Subcutaneous abdominal adipose tissue (tissue), 5 donors: ENCODE measurements at regions not wholly inside any gene's neighbourhood (a gene's known extent, or its start where the extent isn't known, plus 50 kb on each side); places are given as distances from the start of the nearest gene placed in this dataset.
"Not testable (repeated sequence)": the region's sequence is repeated elsewhere in the genome, so short reads cannot be mapped to it uniquely, and the experiment has no call there.

ENCODE experiments used
- H3K27ac ChIP-seq: one replicate; pipeline ENCODE4 v1.7.0; 2013; ENCODE audit warnings: low read depth, mild to moderate bottlenecking, inconsistent platforms, low read length, moderate library complexity
- H3K27me3 ChIP-seq, 5 donors: one replicate each; pipeline ENCODE4 v1.7.0; 2013; ENCODE audit warnings: low read length in 5 of 5, inconsistent platforms in 1 of 5; ENCODE audit not compliant: control insufficient read depth in 5 of 5, insufficient read depth in 4 of 5
- H3K36me3 ChIP-seq, 5 donors: one replicate each; pipeline ENCODE4 v1.7.0; 2013; ENCODE audit warnings: low read length in 5 of 5; ENCODE audit not compliant: control insufficient read depth in 5 of 5, insufficient read depth in 5 of 5
- H3K4me1 ChIP-seq, 5 donors: one replicate each; pipeline ENCODE4 v1.7.0; 2013; ENCODE audit warnings: low read length in 5 of 5, mild to moderate bottlenecking in 3 of 5, moderate library complexity in 1 of 5; ENCODE audit not compliant: control insufficient read depth in 5 of 5, insufficient read depth in 5 of 5
- H3K4me3 ChIP-seq, 5 donors: one replicate each; pipeline ENCODE4 v1.7.0; 2013; ENCODE audit warnings: low read length in 5 of 5, low read depth in 1 of 5
- H3K9ac ChIP-seq, 5 donors: one replicate each; pipeline ENCODE4 v1.7.0; 2013; ENCODE audit warnings: low read length in 5 of 5, mild to moderate bottlenecking in 4 of 5, moderate library complexity in 3 of 5
- H3K9me3 ChIP-seq, 5 donors: one replicate each; pipeline ENCODE4 v1.7.0; 2013; ENCODE audit warnings: low read length in 5 of 5; ENCODE audit not compliant: control insufficient read depth in 5 of 5
- donor health status: healthy.
- donor health status: healthy.
- donor health status: healthy.
- donor health status: healthy.
- donor health status: healthy.

DNA sequence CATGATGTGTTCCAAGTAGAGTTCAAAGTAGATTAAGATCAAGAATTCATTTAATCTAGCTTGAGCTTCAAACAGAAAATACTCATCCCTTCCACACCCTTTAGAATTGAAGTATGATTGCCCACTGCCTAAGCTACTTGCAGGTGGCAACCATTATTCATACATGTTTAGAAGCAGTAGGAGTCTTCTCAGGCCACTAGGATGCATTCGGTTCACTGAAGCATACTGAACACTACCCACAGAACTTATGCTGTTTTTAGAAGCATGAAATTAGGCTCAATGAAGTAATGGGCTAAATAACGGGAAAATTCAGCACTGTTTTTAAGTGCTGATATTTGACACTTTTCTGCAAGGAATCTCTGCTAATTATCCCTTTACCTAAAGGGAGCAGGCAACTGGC lies 263.4 kb downstream of the DEPDC1B start:
- Histone ChIP-seq H3K9me3 (no peaks in the 10 kb centered on the region), H3K36me3 (no peaks in the 10 kb centered on the region), H3K27me3 (no peaks in the 10 kb centered on the region), H3K27ac (no peak overlapping the region), H3K9ac (no peak overlapping the region), H3K4me3 (no peak overlapping the region), H3K4me1 (no peaks in the 10 kb centered on the region)

DNA sequence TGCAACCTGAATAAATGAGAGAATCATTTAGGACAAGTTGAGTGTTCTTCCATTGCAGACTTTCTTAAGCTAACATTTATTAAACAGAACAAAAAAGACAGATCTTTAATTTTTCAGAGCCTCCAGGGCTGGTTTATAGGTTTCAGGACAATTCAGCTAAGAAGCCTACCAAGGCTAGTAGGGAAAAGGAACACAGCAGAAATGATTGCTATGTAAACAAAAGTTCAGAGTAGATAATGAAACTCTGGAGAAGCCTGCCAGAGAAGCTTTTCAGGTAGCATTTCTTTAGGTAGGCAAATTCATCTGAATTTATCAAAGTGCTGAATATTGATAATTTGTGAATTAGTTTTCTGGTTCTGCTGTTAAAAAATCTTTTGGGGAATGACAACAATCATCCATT lies 264.2 kb downstream of the DEPDC1B start:
- no peaks in the 10 kb centered on the region for H3K9me3 ChIP-seq
- no peaks in the 10 kb centered on the region for H3K36me3 ChIP-seq
- no peaks in the 10 kb centered on the region for H3K4me1 ChIP-seq
- H3K9ac ChIP-seq, result no peak overlapping the region
- H3K27me3 ChIP-seq, result no peaks in the 10 kb centered on the region
- H3K4me3 ChIP-seq, result no peak overlapping the region
- H3K27ac ChIP-seq, result no peak overlapping the region

DNA sequence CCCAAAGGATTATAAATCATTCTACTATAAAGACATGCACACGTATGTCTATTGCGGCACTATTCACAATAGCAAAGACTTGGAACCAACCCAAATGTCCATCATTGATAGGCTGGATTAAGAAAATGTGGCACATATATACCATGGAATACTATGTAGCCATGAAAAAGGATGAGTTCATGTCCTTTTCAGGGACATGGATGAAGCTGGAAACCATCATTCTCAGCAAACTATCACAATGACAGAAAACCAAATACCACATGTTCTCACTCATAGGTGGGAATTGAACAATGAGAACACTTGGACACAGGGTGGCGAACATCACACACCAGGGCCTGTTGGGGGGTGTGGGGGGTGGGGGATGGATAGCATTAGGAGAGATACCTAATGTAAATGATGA lies 273.8 kb downstream of the DEPDC1B start:
- not testable (repeated sequence) for H3K4me1 ChIP-seq, H3K9ac ChIP-seq, H3K27me3 ChIP-seq, H3K9me3 ChIP-seq, H3K36me3 ChIP-seq, H3K4me3 ChIP-seq, H3K27ac ChIP-seq

DNA sequence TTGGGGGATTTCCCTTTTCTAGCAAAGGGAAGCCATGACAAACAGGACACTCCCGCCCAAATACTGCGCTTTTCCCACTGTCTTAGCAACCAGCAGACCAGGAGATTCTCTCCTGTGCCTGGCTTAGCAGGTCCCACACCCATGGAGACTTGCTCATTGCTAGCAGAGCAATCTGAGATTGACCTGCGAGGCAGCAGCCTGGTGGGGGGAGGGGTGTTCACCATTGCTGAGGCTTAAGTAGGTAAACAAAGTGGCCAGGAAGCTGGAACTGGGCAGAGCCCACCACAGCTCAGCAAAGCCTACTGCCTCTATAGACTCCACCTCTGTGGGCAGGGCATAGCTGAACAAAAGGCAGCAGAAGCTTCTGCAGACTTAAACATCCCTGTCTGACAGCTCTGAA lies 279.2 kb downstream of the DEPDC1B start:
- H3K9me3 ChIP-seq, H3K4me3 ChIP-seq, H3K9ac ChIP-seq, H3K27me3 ChIP-seq, H3K36me3 ChIP-seq, H3K27ac ChIP-seq, H3K4me1 ChIP-seq: not testable (repeated sequence)

DNA sequence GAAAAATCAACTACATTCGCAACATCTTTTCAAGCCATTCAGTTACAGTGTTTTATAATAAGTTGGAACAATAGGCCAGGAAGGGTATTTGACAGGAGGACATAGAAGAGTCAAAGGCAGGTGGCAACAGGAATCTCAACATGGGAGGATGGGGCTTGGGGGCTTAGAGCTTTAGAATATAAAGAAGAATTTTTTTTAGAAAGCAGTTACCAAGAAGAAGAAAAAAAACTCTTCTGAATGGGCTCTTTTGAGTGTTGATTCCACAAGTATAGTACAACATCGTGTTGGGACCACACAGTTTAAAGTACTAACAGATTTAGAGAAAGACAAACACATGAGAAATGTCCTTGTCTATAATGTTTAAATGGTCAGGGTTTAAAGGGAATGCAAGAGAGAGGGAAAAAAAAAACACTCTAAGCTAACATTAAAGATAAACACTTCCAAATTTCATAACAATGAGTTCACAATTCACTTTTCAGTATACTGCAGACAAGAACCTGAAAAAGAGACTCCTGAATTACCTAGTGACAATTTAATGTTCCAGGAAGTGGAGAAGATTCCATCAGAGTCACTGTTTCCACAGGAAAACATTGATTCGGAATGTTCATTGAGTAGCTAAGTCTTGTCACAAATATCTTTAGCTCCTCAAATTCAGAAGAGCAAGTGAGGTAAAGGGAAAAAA lies 282.3 kb downstream of the DEPDC1B start:
- Histone ChIP-seq H3K36me3 (no peaks in the 10 kb centered on the region), H3K27me3 (no peaks in the 10 kb centered on the region), H3K27ac (no peak overlapping the region), H3K4me3 (no peak overlapping the region), H3K9me3 (peaks cover 0 to 8% (median 2%) of the 10 kb centered on the region in 5 donors), H3K4me1 (no peaks in the 10 kb centered on the region), H3K9ac (no peak overlapping the region)

DNA sequence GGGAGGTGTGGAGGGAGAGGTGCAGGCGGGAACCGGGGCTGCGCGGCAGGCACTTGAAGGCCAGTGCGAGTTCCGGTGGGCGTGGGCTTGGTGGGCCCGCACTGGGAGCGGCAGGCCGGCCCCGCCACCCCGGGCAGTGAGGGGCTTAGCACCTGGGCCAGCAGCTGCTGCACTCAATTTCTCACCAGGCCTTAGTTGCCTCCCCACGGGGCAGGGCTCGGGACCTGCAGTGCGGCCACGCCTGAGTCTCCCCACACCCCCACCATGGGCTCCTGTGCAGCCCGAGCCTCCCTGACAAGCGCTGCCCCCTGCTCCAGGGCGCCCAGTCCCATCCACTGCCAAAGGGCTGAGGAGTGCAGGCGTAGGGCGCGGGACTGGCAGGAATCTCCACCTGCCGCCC lies 284.5 kb downstream of the DEPDC1B start:
- Histone ChIP-seq H3K9me3 (peaks cover 0 to 4% (median 0%) of the 10 kb centered on the region in 5 donors), H3K27me3 (no peaks in the 10 kb centered on the region), H3K27ac (no peak overlapping the region), H3K36me3 (no peaks in the 10 kb centered on the region), H3K4me3 (no peak overlapping the region), H3K9ac (no peak overlapping the region), H3K4me1 (no peaks in the 10 kb centered on the region)

DNA sequence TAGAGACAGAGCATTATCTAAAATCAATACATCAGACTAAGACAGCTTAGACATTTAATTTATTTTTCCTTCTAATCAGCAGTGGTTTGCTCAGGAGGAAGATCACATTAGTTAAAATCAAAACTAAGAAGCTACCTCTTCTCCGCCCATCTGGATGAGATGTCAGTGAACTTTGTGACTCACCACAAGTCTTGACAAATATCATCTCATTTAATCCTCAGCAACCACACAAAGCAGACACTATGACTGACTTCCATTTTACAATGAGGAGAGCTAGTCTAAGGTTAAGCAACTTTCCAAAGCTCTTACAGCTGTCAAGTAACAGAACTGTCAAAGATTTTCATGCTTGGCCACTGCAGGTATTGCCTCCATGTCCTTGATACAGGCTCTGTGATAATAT lies 289.5 kb downstream of the DEPDC1B start:
- Histone ChIP-seq H3K9ac (no peak overlapping the region), H3K4me3 (no peak overlapping the region), H3K4me1 (no peaks in the 10 kb centered on the region), H3K27ac (no peak overlapping the region), H3K27me3 (no peaks in the 10 kb centered on the region), H3K9me3 (no peaks in the 10 kb centered on the region), H3K36me3 (no peaks in the 10 kb centered on the region)

DNA sequence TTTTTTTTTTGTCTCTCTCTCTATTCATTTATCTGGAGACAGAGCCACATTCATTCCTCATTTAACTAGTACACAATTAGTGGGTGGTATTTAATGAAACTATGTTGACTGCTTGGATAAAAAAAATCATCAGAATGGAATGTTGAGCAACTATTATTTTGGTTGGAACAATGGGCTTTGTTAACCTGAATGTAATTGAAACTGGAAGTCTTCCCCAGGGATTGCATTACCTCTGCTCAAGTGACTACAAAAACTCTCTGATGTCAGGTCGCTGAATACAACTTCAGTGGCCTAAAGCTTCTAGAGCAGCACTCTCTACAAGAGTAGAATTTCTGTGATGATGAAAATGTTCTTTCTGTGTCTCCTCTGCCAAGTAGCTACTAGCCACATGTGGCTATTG lies 295.8 kb downstream of the DEPDC1B start:
- Histone ChIP-seq H3K27ac (no peak overlapping the region), H3K9me3 (no peaks in the 10 kb centered on the region), H3K4me1 (no peaks in the 10 kb centered on the region), H3K4me3 (no peak overlapping the region), H3K36me3 (no peaks in the 10 kb centered on the region), H3K27me3 (no peaks in the 10 kb centered on the region), H3K9ac (no peak overlapping the region)

DNA sequence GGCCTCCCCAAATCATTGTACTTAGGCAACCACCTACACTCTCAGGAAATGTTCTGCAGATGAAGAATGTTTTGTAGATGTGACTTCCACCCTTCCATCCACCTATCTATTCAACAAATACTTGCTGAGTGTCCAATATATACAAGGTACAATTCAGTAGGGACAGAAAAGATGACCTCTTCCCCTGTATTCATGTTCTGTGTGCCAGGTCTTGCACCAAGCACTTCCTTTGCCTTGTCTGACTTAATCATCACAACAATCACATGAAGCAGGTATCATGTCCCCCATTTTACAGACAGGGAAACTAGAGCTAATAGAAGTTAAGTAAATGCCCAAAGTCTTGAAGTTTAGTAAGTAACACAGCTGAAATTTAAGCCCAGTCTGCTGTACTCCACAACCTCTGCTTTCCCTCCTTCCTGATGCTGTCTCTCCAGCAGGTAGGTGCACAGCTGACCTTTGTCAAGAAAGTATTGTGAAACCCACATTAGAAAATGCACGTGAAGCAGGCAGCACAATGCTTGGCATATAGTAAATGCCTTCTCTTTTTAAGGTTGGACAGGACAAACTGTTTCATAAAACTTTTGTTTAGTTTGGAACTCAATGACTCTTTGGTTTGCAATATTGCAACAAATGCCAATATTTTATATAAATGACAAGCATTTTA lies 296.5 kb downstream of the DEPDC1B start:
- Histone ChIP-seq H3K27ac (no peak overlapping the region), H3K27me3 (no peaks in the 10 kb centered on the region), H3K36me3 (no peaks in the 10 kb centered on the region), H3K9me3 (no peaks in the 10 kb centered on the region), H3K4me1 (no peaks in the 10 kb centered on the region), H3K9ac (no peak overlapping the region), H3K4me3 (no peak overlapping the region)

DNA sequence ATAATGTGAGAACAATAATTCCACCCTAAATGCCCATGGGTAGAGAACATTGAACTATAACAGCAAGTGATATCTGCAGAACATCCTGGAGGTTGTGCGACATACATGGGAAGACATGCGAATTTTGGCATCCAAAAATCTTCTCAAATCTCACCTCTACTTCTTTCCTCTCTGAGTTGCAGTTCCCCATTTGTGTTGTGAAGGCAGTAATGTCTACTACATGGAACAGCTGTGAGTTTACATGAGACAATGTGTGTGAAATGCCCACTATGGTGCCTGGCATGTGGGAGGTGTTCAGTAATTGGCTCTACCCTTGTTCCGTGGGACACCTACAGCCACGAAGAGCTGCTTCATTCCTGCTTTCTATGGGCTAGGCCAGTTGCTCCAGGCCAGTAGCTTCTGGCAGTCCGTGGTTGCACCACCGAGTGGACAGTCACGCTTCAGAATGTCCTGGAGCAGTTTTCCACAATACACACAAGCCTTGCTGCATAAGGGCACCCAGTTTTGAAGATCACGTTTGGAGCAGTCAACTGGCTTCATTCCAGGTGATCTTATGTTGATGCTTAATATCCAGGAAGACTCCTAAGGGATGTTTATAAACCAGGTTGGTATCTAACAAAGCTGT lies 297.7 kb downstream of the DEPDC1B start:
- H3K4me1 ChIP-seq, result no peaks in the 10 kb centered on the region
- no peak overlapping the region for H3K4me3 ChIP-seq
- H3K36me3 ChIP-seq, result no peaks in the 10 kb centered on the region
- no peak overlapping the region for H3K27ac ChIP-seq
- no peaks in the 10 kb centered on the region for H3K27me3 ChIP-seq
- no peaks in the 10 kb centered on the region for H3K9me3 ChIP-seq
- H3K9ac ChIP-seq, result no peak overlapping the region
